KMS-11 (cell line): ENCODE measurements at regions not wholly inside any gene's neighbourhood (a gene's known extent, or its start where the extent isn't known, plus 50 kb on each side); places are given as distances from the start of the nearest gene placed in this dataset.

Experiments used
- H2AFZ ChIP-seq: fragments of 200-600 bp; sonication (generic); 2 replicates; pipeline ENCODE4 v1.6.1; 2016; ENCODE audit warnings: antibody characterized with exemption, mixed run types, low read depth
- H3K27ac ChIP-seq: fragments of 200-600 bp; sonication (generic); 2 replicates; pipeline ENCODE4 v1.6.1; 2016; ENCODE audit warnings: mild to moderate bottlenecking, mixed run types
- H3K27me3 ChIP-seq: fragments of 200-600 bp; sonication (generic); 2 replicates; pipeline ENCODE4 v1.6.1; 2017; ENCODE audit warnings: mild to moderate bottlenecking, low read depth, mixed run types, moderate library complexity; ENCODE audit not compliant: insufficient read depth
- H3K36me3 ChIP-seq: fragments of 200-600 bp; sonication (generic); 2 replicates; pipeline ENCODE4 v1.6.1; 2017; ENCODE audit warnings: mild to moderate bottlenecking, mixed run types; ENCODE audit not compliant: insufficient read depth
- H3K4me1 ChIP-seq: fragments of 200-600 bp; sonication (generic); 2 replicates; pipeline ENCODE4 v1.6.1; 2016; ENCODE audit warnings: mild to moderate bottlenecking, low read depth, mixed run types; ENCODE audit not compliant: poor library complexity, severe bottlenecking
- H3K4me2 ChIP-seq: fragments of 200-600 bp; sonication (generic); 2 replicates; pipeline ENCODE4 v1.7.0; 2016; ENCODE audit warnings: mild to moderate bottlenecking, mixed run types
- H3K4me3 ChIP-seq: fragments of 200-600 bp; sonication (generic); IDR thresholded peaks from 2 replicates; pipeline ENCODE4 v1.6.1; 2017; ENCODE audit warnings: low read depth, low read length, mixed read lengths; ENCODE audit not compliant: insufficient read depth
- H3K79me2 ChIP-seq: fragments of 200-600 bp; sonication (generic); 2 replicates; pipeline ENCODE4 v1.6.1; 2016; ENCODE audit warnings: low read depth, mixed run types; ENCODE audit not compliant: insufficient read depth
- H3K9ac ChIP-seq: fragments of 200-600 bp; sonication (generic); 2 replicates; pipeline ENCODE4 v1.6.1; 2016; ENCODE audit warnings: mild to moderate bottlenecking, mixed run types
- H4K20me1 ChIP-seq: fragments of 200-600 bp; sonication (generic); 2 replicates; pipeline ENCODE4 v1.6.1; 2016; ENCODE audit warnings: mild to moderate bottlenecking, mixed run types; ENCODE audit not compliant: insufficient read depth
- CTCF ChIP-seq: fragments of 200-600 bp; sonication (generic); conservative IDR thresholded peaks from 2 replicates; pipeline ENCODE4 v1.6.1; 2017; ENCODE audit warnings: low read depth, mild to moderate bottlenecking, antibody characterized with exemption, low read length, moderate library complexity, mixed read lengths

GRCh38 chr15:60090747-60091146, 86.6 kb downstream of the FOXB1 start:
- Histone ChIP-seq H3K27ac (no peak overlapping the region), H2AFZ (no peak overlapping the region), H4K20me1 (no peaks in the 10 kb centered on the region), H3K4me3 (no peak overlapping the region), H3K4me1 (no peaks in the 10 kb centered on the region), H3K9ac (no peak overlapping the region), H3K79me2 (no peaks in the 10 kb centered on the region), H3K27me3 (no peaks in the 10 kb centered on the region), H3K4me2 (no peak overlapping the region), H3K36me3 (no peaks in the 10 kb centered on the region)
- no peak for TF ChIP-seq CTCF

- Histone ChIP-seq H3K27ac (no peak overlapping the region), H3K9ac (no peak overlapping the region), H3K79me2 (no peaks in the 10 kb centered on the region), H3K36me3 (no peaks in the 10 kb centered on the region), H3K4me2 (no peak overlapping the region), H2AFZ (no peak overlapping the region), H3K27me3 (no peaks in the 10 kb centered on the region), H4K20me1 (no peaks in the 10 kb centered on the region), H3K4me3 (no peak overlapping the region), H3K4me1 (no peaks in the 10 kb centered on the region)
- TF ChIP-seq CTCF = no peak
Observed at GRCh38 chr15:60091157-60091556, 87.0 kb downstream of the FOXB1 start.

- Histone ChIP-seq H3K4me3 (no peak overlapping the region), H3K27me3 (no peaks in the 10 kb centered on the region), H3K27ac (no peak overlapping the region), H3K4me2 (no peak overlapping the region), H3K9ac (no peak overlapping the region), H3K36me3 (no peaks in the 10 kb centered on the region), H3K79me2 (no peaks in the 10 kb centered on the region), H2AFZ (no peak overlapping the region), H3K4me1 (no peaks in the 10 kb centered on the region), H4K20me1 (no peaks in the 10 kb centered on the region)
- TF ChIP-seq CTCF = no peak
Observed at GRCh38 chr15:60091911-60092310, 87.8 kb downstream of the FOXB1 start.

GRCh38 chr15:60093273-60094067, 89.4 kb downstream of the FOXB1 start:
- no peaks in the 10 kb centered on the region for H4K20me1 ChIP-seq
- H3K4me3 ChIP-seq = no peak overlapping the region
- no peak overlapping the region for H3K4me2 ChIP-seq
- no peak for TF ChIP-seq CTCF
- no peaks in the 10 kb centered on the region for H3K4me1 ChIP-seq
- H3K36me3 ChIP-seq = no peaks in the 10 kb centered on the region
- no peaks in the 10 kb centered on the region for H3K79me2 ChIP-seq
- no peak overlapping the region for H2AFZ ChIP-seq
- H3K27me3 ChIP-seq = no peaks in the 10 kb centered on the region
- H3K9ac ChIP-seq = no peak overlapping the region
- H3K27ac ChIP-seq = no peak overlapping the region
